ENCODE measurements at regions not wholly inside any gene's neighbourhood (a gene's known extent, or its start where the extent isn't known, plus 50 kb on each side); places are given as distances from the start of the nearest gene placed in this dataset.

GRCh38 chrX:113455582-113455981, 615.0 kb upstream of the AMOT start:
- H3K4me1 ChIP-seq (ENCODE audit: control insufficient read depth, insufficient read depth, low read length, poor library complexity, severe bottlenecking), result no peaks in the 10 kb centered on the region
- H3K4me3 ChIP-seq (ENCODE audit: extremely low read depth, insufficient read depth, low read length, poor library complexity, severe bottlenecking), result no peak overlapping the region
- no peak overlapping the region for H3K27ac ChIP-seq (ENCODE audit: low read depth, low read length, severe bottlenecking)
- no peaks in the 10 kb centered on the region for H3K9me3 ChIP-seq (ENCODE audit: control insufficient read depth, low read length)
- H3K36me3 ChIP-seq (ENCODE audit: control insufficient read depth, insufficient read depth, low read length), result no peaks in the 10 kb centered on the region

- H3K9me3 ChIP-seq (ENCODE audit: control insufficient read depth, low read length), result no peaks in the 10 kb centered on the region
- H3K27ac ChIP-seq (ENCODE audit: low read depth, low read length, severe bottlenecking), result no peak overlapping the region
- H3K36me3 ChIP-seq (ENCODE audit: control insufficient read depth, insufficient read depth, low read length), result no peaks in the 10 kb centered on the region
- no peaks in the 10 kb centered on the region for H3K4me1 ChIP-seq (ENCODE audit: control insufficient read depth, insufficient read depth, low read length, poor library complexity, severe bottlenecking)
- no CpG with 5 or more reads among the region's 1 CpG for WGBS, 2 experiments (ENCODE audit: insufficient coverage in 2 of 2)
- H3K4me3 ChIP-seq (ENCODE audit: extremely low read depth, insufficient read depth, low read length, poor library complexity, severe bottlenecking), result no peak overlapping the region
Observed at GRCh38 chrX:113429011-113429410, 588.4 kb upstream of the AMOT start.

DNA sequence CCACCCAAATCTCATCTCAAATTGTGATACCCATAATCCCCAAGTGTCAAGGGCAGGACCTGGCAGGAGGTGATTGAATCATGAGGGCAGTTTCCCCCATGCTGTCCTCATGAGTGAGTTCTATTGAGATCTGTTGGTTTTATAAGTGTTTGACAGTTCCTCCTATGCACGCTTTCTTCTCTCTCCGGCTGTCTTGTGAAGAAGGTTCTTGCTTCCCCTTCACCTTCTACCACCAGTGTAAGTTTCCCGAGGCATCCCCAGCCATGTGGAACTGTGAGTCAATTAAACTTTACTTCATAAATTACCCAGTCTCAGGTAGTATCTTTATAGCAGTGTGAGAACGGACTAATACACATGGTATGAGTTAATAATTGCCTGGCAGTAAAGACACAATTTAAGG, 581.7 kb upstream of the AMOT start:
- H3K27ac ChIP-seq (ENCODE audit: low read depth, low read length, severe bottlenecking), result no peak overlapping the region
- WGBS, 2 experiments (ENCODE audit: insufficient coverage in 2 of 2), result no CpG with 5 or more reads among the region's 4 CpGs
- H3K4me1 ChIP-seq (ENCODE audit: control insufficient read depth, insufficient read depth, low read length, poor library complexity, severe bottlenecking), result no peaks in the 10 kb centered on the region
- no peaks in the 10 kb centered on the region for H3K36me3 ChIP-seq (ENCODE audit: control insufficient read depth, insufficient read depth, low read length)
- no peak overlapping the region for H3K4me3 ChIP-seq (ENCODE audit: extremely low read depth, insufficient read depth, low read length, poor library complexity, severe bottlenecking)
- H3K9me3 ChIP-seq (ENCODE audit: control insufficient read depth, low read length), result no peaks in the 10 kb centered on the region

GRCh38 chrX:113421432-113421831, 580.8 kb upstream of the AMOT start:
- 60% methylated on average over 1 of the region's 1 CpG; no CpG with 5 or more reads in 1 of the 2 experiments for WGBS, 2 experiments (ENCODE audit: insufficient coverage in 2 of 2)
- Histone ChIP-seq H3K36me3 (ENCODE audit: control insufficient read depth, insufficient read depth, low read length) (no peaks in the 10 kb centered on the region), H3K4me3 (ENCODE audit: extremely low read depth, insufficient read depth, low read length, poor library complexity, severe bottlenecking) (no peak overlapping the region), H3K9me3 (ENCODE audit: control insufficient read depth, low read length) (no peaks in the 10 kb centered on the region), H3K27ac (ENCODE audit: low read depth, low read length, severe bottlenecking) (no peak overlapping the region), H3K4me1 (ENCODE audit: control insufficient read depth, insufficient read depth, low read length, poor library complexity, severe bottlenecking) (no peaks in the 10 kb centered on the region)

DNA sequence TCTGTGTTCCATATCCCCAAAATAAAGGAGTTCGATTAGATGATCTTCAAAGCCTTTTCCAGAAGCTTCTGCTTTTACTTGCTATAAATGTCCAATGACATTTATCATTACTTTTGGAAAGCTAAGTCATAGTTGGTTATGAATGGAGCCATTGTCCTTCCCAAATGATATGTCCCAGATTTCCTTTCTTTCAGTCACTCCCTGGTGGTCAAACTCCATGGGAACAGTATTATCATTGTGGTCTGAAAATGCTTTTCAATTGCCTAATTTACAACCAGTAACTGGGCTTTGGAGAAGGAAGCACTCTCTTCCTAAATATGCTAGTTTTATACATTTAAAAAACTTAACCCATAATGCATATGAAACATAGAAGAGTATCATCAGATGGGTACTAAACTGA, 571.5 kb upstream of the AMOT start:
- H3K36me3 ChIP-seq (ENCODE audit: control insufficient read depth, insufficient read depth, low read length), result no peaks in the 10 kb centered on the region
- H3K4me3 ChIP-seq (ENCODE audit: extremely low read depth, insufficient read depth, low read length, poor library complexity, severe bottlenecking), result no peak overlapping the region
- no peak overlapping the region for H3K27ac ChIP-seq (ENCODE audit: low read depth, low read length, severe bottlenecking)
- no CpG with 5 or more reads among the region's 1 CpG for WGBS, 2 experiments (ENCODE audit: insufficient coverage in 2 of 2)
- H3K9me3 ChIP-seq (ENCODE audit: control insufficient read depth, low read length), result no peaks in the 10 kb centered on the region
- H3K4me1 ChIP-seq (ENCODE audit: control insufficient read depth, insufficient read depth, low read length, poor library complexity, severe bottlenecking), result no peaks in the 10 kb centered on the region

GRCh38 chrX:113408843-113409242, 568.2 kb upstream of the AMOT start:
- no CpG with 5 or more reads among the region's 3 CpGs for WGBS, 2 experiments (ENCODE audit: insufficient coverage in 2 of 2)

GRCh38 chrX:113400193-113400704, 559.6 kb upstream of the AMOT start:
- WGBS, 2 experiments (ENCODE audit: insufficient coverage in 2 of 2), result no CpG with 5 or more reads among the region's 2 CpGs
- no peaks in the 10 kb centered on the region for H3K4me1 ChIP-seq (ENCODE audit: control insufficient read depth, insufficient read depth, low read length, poor library complexity, severe bottlenecking)
- peak overlapping the region; percentile 84 for H3K27ac ChIP-seq (ENCODE audit: low read depth, low read length, severe bottlenecking)
- H3K4me3 ChIP-seq (ENCODE audit: extremely low read depth, insufficient read depth, low read length, poor library complexity, severe bottlenecking), result no peak overlapping the region
- no peaks in the 10 kb centered on the region for H3K9me3 ChIP-seq (ENCODE audit: control insufficient read depth, low read length)
- H3K36me3 ChIP-seq (ENCODE audit: control insufficient read depth, insufficient read depth, low read length), result no peaks in the 10 kb centered on the region

More at GRCh38 chrX:113408843-113409242, 568.2 kb upstream of the AMOT start:
- H3K4me3 ChIP-seq (ENCODE audit: extremely low read depth, insufficient read depth, low read length, poor library complexity, severe bottlenecking), result no peak overlapping the region
- no peaks in the 10 kb centered on the region for H3K9me3 ChIP-seq (ENCODE audit: control insufficient read depth, low read length)
- H3K27ac ChIP-seq (ENCODE audit: low read depth, low read length, severe bottlenecking), result no peak overlapping the region
- no peaks in the 10 kb centered on the region for H3K36me3 ChIP-seq (ENCODE audit: control insufficient read depth, insufficient read depth, low read length)
- H3K4me1 ChIP-seq (ENCODE audit: control insufficient read depth, insufficient read depth, low read length, poor library complexity, severe bottlenecking), result no peaks in the 10 kb centered on the region

DNA sequence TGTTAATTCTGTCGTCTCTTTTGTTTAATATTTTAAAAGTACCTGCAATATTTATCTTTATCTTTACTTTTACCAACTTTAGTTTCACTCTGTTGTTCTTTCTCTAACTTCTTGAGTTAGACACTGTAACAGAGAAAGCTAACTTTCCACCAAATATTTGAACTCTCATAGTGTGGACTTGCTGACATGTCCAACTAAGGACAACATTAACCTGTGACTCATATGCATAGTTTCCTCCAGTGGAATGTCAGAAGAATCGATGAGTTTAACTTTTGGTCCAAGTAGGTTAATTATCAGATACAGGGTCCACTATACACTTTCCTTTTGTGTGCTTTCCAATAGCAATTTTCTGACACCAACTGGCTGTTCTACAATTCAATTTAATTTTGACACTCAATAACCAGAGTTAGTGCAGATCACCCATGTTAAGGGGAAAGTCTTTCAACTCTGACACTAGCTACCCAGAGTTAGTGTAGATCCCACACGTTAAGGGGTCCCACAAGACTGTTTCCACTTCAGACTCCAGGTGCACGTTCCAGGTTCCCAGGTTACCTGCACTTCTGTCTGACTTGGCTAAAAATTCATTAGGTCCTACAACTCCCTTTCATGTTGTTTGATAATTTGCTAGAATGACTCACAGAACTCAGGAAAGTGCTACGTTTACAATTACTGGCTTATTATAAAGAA, 559.0 kb upstream of the AMOT start:
- Histone ChIP-seq H3K9me3 (ENCODE audit: control insufficient read depth, low read length) (no peaks in the 10 kb centered on the region), H3K4me3 (ENCODE audit: extremely low read depth, insufficient read depth, low read length, poor library complexity, severe bottlenecking) (no peak overlapping the region), H3K36me3 (ENCODE audit: control insufficient read depth, insufficient read depth, low read length) (no peaks in the 10 kb centered on the region), H3K27ac (ENCODE audit: low read depth, low read length, severe bottlenecking) (peak overlapping the region; percentile 84), H3K4me1 (ENCODE audit: control insufficient read depth, insufficient read depth, low read length, poor library complexity, severe bottlenecking) (no peaks in the 10 kb centered on the region)
- WGBS, 2 experiments (ENCODE audit: insufficient coverage in 2 of 2), result 75% methylated on average over 2 of the region's 5 CpGs; no CpG with 5 or more reads in 1 of the 2 experiments

DNA sequence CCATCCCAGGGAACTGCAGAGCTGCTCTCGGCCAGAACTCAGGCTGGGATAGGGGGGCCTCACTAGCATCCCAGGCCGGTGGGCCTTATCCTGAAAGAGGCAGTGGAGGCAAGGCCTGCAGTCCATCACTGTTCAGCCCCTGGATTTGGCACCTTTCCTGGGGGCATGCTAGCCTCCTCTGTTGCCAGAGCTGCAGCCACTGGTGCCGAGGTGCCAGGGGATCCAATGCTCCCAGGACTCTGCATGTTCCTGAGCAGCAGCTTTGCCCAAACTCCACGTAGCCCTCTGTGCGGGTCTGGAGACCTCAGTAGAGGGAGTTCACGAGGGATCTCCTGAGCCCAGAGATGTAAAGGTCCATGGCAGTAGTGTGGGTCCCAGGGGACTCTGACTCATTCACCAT, 551.7 kb upstream of the AMOT start:
- Histone ChIP-seq H3K4me1 (ENCODE audit: control insufficient read depth, insufficient read depth, low read length, poor library complexity, severe bottlenecking) (no peaks in the 10 kb centered on the region), H3K27ac (ENCODE audit: low read depth, low read length, severe bottlenecking) (no peak overlapping the region), H3K36me3 (ENCODE audit: control insufficient read depth, insufficient read depth, low read length) (no peaks in the 10 kb centered on the region), H3K4me3 (ENCODE audit: extremely low read depth, insufficient read depth, low read length, poor library complexity, severe bottlenecking) (no peak overlapping the region), H3K9me3 (ENCODE audit: control insufficient read depth, low read length) (no peaks in the 10 kb centered on the region)
- 100% methylated on average over 1 to 2 of the region's 6 CpGs for WGBS, 2 experiments (ENCODE audit: insufficient coverage in 2 of 2)

DNA sequence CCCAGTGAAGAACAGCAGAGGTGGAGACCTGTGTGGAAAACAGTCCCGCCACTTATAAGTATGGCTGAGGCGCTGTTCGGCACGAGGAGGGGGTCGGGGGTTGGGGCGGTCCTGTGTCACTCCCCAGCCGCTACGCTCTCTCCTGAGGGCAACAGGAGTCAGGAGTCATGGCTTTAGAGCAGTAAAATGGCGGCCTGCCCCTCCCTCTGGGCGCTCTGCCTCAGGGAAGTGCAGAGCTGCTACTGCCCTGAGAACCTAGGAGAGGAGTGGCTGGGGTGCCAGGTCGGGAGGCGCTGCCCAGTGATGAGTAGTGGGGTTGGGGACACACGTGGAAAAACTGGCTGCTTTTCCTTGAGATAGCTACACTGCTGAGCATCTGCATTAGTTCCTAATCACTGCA, 551.2 kb upstream of the AMOT start:
- Histone ChIP-seq H3K27ac (ENCODE audit: low read depth, low read length, severe bottlenecking) (no peak overlapping the region), H3K9me3 (ENCODE audit: control insufficient read depth, low read length) (no peaks in the 10 kb centered on the region), H3K4me3 (ENCODE audit: extremely low read depth, insufficient read depth, low read length, poor library complexity, severe bottlenecking) (no peak overlapping the region), H3K36me3 (ENCODE audit: control insufficient read depth, insufficient read depth, low read length) (no peaks in the 10 kb centered on the region), H3K4me1 (ENCODE audit: control insufficient read depth, insufficient read depth, low read length, poor library complexity, severe bottlenecking) (no peaks in the 10 kb centered on the region)
- 90% methylated on average over 5 to 6 of the region's 13 CpGs for WGBS, 2 experiments (ENCODE audit: insufficient coverage in 2 of 2)

DNA sequence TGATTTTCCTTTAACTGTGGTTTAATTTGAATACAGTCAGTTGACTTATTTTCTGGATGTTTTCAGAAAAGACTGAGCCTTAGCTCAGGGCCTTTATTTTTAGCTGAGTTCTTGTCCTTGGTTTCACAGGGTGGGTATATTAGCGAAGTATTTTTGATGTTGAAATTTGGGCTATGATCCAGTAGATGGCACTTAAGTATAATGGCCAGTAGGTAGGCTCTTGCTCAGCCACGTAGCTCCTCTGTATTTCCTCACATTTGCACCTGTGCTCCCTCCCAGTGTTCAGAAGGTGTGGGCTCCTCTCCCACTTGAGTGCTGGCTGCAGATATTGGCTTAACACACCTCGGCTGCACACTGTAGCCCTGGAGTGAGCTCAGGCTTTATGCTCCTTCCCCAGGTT, 549.9 kb upstream of the AMOT start:
- H3K4me3 ChIP-seq (ENCODE audit: extremely low read depth, insufficient read depth, low read length, poor library complexity, severe bottlenecking), result no peak overlapping the region
- 100% methylated on average over 1 of the region's 3 CpGs; no CpG with 5 or more reads in 1 of the 2 experiments for WGBS, 2 experiments (ENCODE audit: insufficient coverage in 2 of 2)

More for the DNA sequence above, 549.9 kb upstream of the AMOT start:
- Histone ChIP-seq H3K9me3 (ENCODE audit: control insufficient read depth, low read length) (no peaks in the 10 kb centered on the region), H3K4me1 (ENCODE audit: control insufficient read depth, insufficient read depth, low read length, poor library complexity, severe bottlenecking) (no peaks in the 10 kb centered on the region), H3K27ac (ENCODE audit: low read depth, low read length, severe bottlenecking) (no peak overlapping the region), H3K36me3 (ENCODE audit: control insufficient read depth, insufficient read depth, low read length) (no peaks in the 10 kb centered on the region)
